Thymus (tissue), 11 donors: ENCODE measurements at regions not wholly inside any gene's neighbourhood (a gene's known extent, or its start where the extent isn't known, plus 50 kb on each side); places are given as distances from the start of the nearest gene placed in this dataset.

Experiments
- DNase-seq, 9 donors: peaks; one replicate each; pipeline ENCODE4 v3.0.0-alpha.2; 2013; ENCODE audit warnings: low spot score in 9 of 9, low read depth in 6 of 9, missing footprints in 1 of 9
- H3K27ac ChIP-seq, 2 donors: one replicate each; pipeline ENCODE4 v1.5.1; 2013; ENCODE audit warnings: control low read depth in 1 of 2, low read depth in 1 of 2, low read length in 1 of 2, mild to moderate bottlenecking in 1 of 2, moderate library complexity in 1 of 2
- H3K27me3 ChIP-seq, 2 donors: one replicate each; pipeline ENCODE4 v1.5.1; 2013; ENCODE audit warnings: low read length in 1 of 2; ENCODE audit not compliant: control insufficient read depth in 2 of 2, insufficient read depth in 1 of 2
- H3K36me3 ChIP-seq, 2 donors: one replicate each; pipeline ENCODE4 v1.5.1; 2013; ENCODE audit warnings: low read length in 1 of 2, mild to moderate bottlenecking in 1 of 2, moderate library complexity in 1 of 2; ENCODE audit not compliant: control insufficient read depth in 2 of 2, insufficient read depth in 2 of 2
- H3K4me1 ChIP-seq, 2 donors: one replicate each; pipeline ENCODE4 v1.5.1; 2013; ENCODE audit warnings: low read length in 2 of 2; ENCODE audit not compliant: control insufficient read depth in 2 of 2, insufficient read depth in 2 of 2
- H3K4me3 ChIP-seq, 2 donors: one replicate each; pipeline ENCODE4 v1.5.1; 2013; ENCODE audit warnings: low read length in 2 of 2, control low read depth in 1 of 2, mild to moderate bottlenecking in 1 of 2
- H3K9me3 ChIP-seq, 2 donors: one replicate each; pipeline ENCODE4 v1.5.1; 2013; ENCODE audit warnings: low read length in 1 of 2, mild to moderate bottlenecking in 1 of 2; ENCODE audit not compliant: control insufficient read depth in 2 of 2, insufficient read depth in 1 of 2
- WGBS: extraction: QIAGEN DNeasy Blood & Tissue Kit; methylation state at CpG from one replicate; pipeline ENCODE4 v1.1.7; 2013; 5-methylcytosine and 5-hydroxymethylcytosine counted together
- donor health status: healthy.

GRCh38 chr6:1068068-1068467 is 243.8 kb upstream of the FOXQ1 start:
- Histone ChIP-seq H3K36me3 (no peaks in the 10 kb centered on the region), H3K27ac (no peak overlapping the region), H3K4me1 (no peaks in the 10 kb centered on the region), H3K9me3 (no peaks in the 10 kb centered on the region), H3K4me3 (no peak overlapping the region), H3K27me3 (peaks cover 0 to 3% of the 10 kb centered on the region in 2 donors)
- no peak for DNase-seq
- 89% methylated on average over 7 of the region's 7 CpGs for WGBS

GRCh38 chr6:1067346-1067745 is 244.6 kb upstream of the FOXQ1 start:
- Histone ChIP-seq H3K27me3 (peaks cover 0 to 3% of the 10 kb centered on the region in 2 donors), H3K36me3 (no peaks in the 10 kb centered on the region), H3K27ac (no peak overlapping the region), H3K9me3 (no peaks in the 10 kb centered on the region), H3K4me3 (no peak overlapping the region), H3K4me1 (no peaks in the 10 kb centered on the region)
- WGBS, result 78% methylated on average over 3 of the region's 3 CpGs
- DNase-seq, result no peak

- WGBS, result 92% methylated on average over 11 of the region's 11 CpGs
- H3K36me3 ChIP-seq, result no peaks in the 10 kb centered on the region
- H3K9me3 ChIP-seq, result no peaks in the 10 kb centered on the region
- no peak for DNase-seq
- H3K27me3 ChIP-seq, result peaks cover 0 to 3% of the 10 kb centered on the region in 2 donors
- no peak overlapping the region for H3K27ac ChIP-seq
- H3K4me3 ChIP-seq, result no peak overlapping the region
- H3K4me1 ChIP-seq, result no peaks in the 10 kb centered on the region
Measured at GRCh38 chr6:1066449-1067090, 245.3 kb upstream of the FOXQ1 start.

- no peak for DNase-seq
Measured at GRCh38 chr6:1065986-1066385, 245.9 kb upstream of the FOXQ1 start.

GRCh38 chr6:1063671-1064355 is 248.1 kb upstream of the FOXQ1 start:
- 93% methylated on average over 13 of the region's 13 CpGs for WGBS
- H3K4me1 ChIP-seq, result no peaks in the 10 kb centered on the region
- H3K27me3 ChIP-seq, result no peaks in the 10 kb centered on the region
- H3K27ac ChIP-seq, result no peak overlapping the region
- H3K4me3 ChIP-seq, result no peak overlapping the region
- no peak for DNase-seq
- no peaks in the 10 kb centered on the region for H3K9me3 ChIP-seq
- H3K36me3 ChIP-seq, result no peaks in the 10 kb centered on the region

More at GRCh38 chr6:1065986-1066385, 245.9 kb upstream of the FOXQ1 start:
- WGBS, result 90% methylated on average over 8 of the region's 8 CpGs
- Histone ChIP-seq H3K4me1 (no peaks in the 10 kb centered on the region), H3K4me3 (no peak overlapping the region), H3K27ac (no peak overlapping the region), H3K9me3 (no peaks in the 10 kb centered on the region), H3K36me3 (no peaks in the 10 kb centered on the region), H3K27me3 (peaks cover 0 to 3% of the 10 kb centered on the region in 2 donors)

GRCh38 chr6:1062786-1063545 is 248.9 kb upstream of the FOXQ1 start:
- 82% methylated on average over 8 of the region's 8 CpGs for WGBS

GRCh38 chr6:1059596-1059995 is 252.3 kb upstream of the FOXQ1 start:
- Histone ChIP-seq H3K36me3 (no peaks in the 10 kb centered on the region), H3K4me1 (no peaks in the 10 kb centered on the region), H3K27me3 (peaks cover 0 to 2% of the 10 kb centered on the region in 2 donors), H3K4me3 (no peak overlapping the region), H3K27ac (no peak overlapping the region), H3K9me3 (no peaks in the 10 kb centered on the region)
- DNase-seq, result no peak
- 87% methylated on average over 6 of the region's 6 CpGs for WGBS

More at GRCh38 chr6:1062786-1063545, 248.9 kb upstream of the FOXQ1 start:
- Histone ChIP-seq H3K4me1 (no peaks in the 10 kb centered on the region), H3K4me3 (no peak overlapping the region), H3K27me3 (no peaks in the 10 kb centered on the region), H3K27ac (no peak overlapping the region), H3K36me3 (no peaks in the 10 kb centered on the region), H3K9me3 (no peaks in the 10 kb centered on the region)
- no peak for DNase-seq

- WGBS, result 84% methylated on average over 14 of the region's 14 CpGs
Measured at GRCh38 chr6:1057490-1058135, 254.3 kb upstream of the FOXQ1 start.

More at GRCh38 chr6:1057490-1058135, 254.3 kb upstream of the FOXQ1 start:
- Histone ChIP-seq H3K9me3 (no peaks in the 10 kb centered on the region), H3K27ac (no peak overlapping the region), H3K4me1 (no peaks in the 10 kb centered on the region), H3K4me3 (no peak overlapping the region), H3K36me3 (no peaks in the 10 kb centered on the region), H3K27me3 (peaks cover 0 to 2% of the 10 kb centered on the region in 2 donors)
- no peak for DNase-seq
